GM21390 (cell line): ENCODE measurements at regions not wholly inside any gene's neighbourhood (a gene's known extent, or its start where the extent isn't known, plus 50 kb on each side); places are given as distances from the start of the nearest gene placed in this dataset.

Experiments used
- ATAC-seq: cut with Tn5 transposase; IDR thresholded peaks from one replicate; pipeline ENCODE4 v1.9.1; 2021; ENCODE audit not compliant: unreplicated experiment

GRCh38 chr12:124418156-124418555 lies 123.3 kb downstream of the RFLNA start:
- no peak for ATAC-seq

- ATAC-seq: no peak
Measured at GRCh38 chr12:124416516-124417395, 121.9 kb downstream of the RFLNA start.

- ATAC-seq: no peak
Measured at GRCh38 chr12:124415064-124415463, 120.2 kb downstream of the RFLNA start.

GRCh38 chr12:124413915-124414314 lies 119.0 kb downstream of the RFLNA start:
- no peak for ATAC-seq

- no peak for ATAC-seq
Measured at GRCh38 chr12:124413401-124413800, 118.5 kb downstream of the RFLNA start.

- ATAC-seq: no peak
Measured at GRCh38 chr12:124412646-124413015, 117.7 kb downstream of the RFLNA start.

- no peak for ATAC-seq
Measured at GRCh38 chr12:124411953-124412645, 117.2 kb downstream of the RFLNA start.

GRCh38 chr12:124411281-124411878 lies 116.5 kb downstream of the RFLNA start:
- ATAC-seq: no peak

GRCh38 chr12:124410354-124411175 lies 115.7 kb downstream of the RFLNA start:
- ATAC-seq: no peak

- ATAC-seq: no peak
Measured at GRCh38 chr12:124408822-124409517, 114.1 kb downstream of the RFLNA start.

GRCh38 chr12:124407074-124407473 lies 112.2 kb downstream of the RFLNA start:
- no peak for ATAC-seq

GRCh38 chr12:124406043-124406442 lies 111.2 kb downstream of the RFLNA start:
- ATAC-seq: no peak

- no peak for ATAC-seq
Measured at GRCh38 chr12:124405592-124405991, 110.7 kb downstream of the RFLNA start.

- ATAC-seq: no peak
Measured at GRCh38 chr12:124405151-124405550, 110.3 kb downstream of the RFLNA start.

GRCh38 chr12:124404162-124404784 lies 109.4 kb downstream of the RFLNA start:
- no peak for ATAC-seq

GRCh38 chr12:124403273-124403672 lies 108.4 kb downstream of the RFLNA start:
- ATAC-seq: no peak

GRCh38 chr12:124402248-124403066 lies 107.6 kb downstream of the RFLNA start:
- ATAC-seq: no peak

GRCh38 chr12:124401704-124402221 lies 106.9 kb downstream of the RFLNA start:
- ATAC-seq: no peak

GRCh38 chr12:124400124-124400523 lies 105.2 kb downstream of the RFLNA start:
- ATAC-seq: no peak
